Kidney epithelial cell (primary cell): ENCODE measurements at regions not wholly inside any gene's neighbourhood (a gene's known extent, or its start where the extent isn't known, plus 50 kb on each side); places are given as distances from the start of the nearest gene placed in this dataset.

ENCODE experiments used
- DNase-seq: peaks from one replicate; pipeline ENCODE4 v3.0.0-alpha.2; 2010; ENCODE audit warnings: low read depth
- H3K27me3 ChIP-seq: 2 replicates; pipeline ENCODE4 v1.6.0; 2011; ENCODE audit warnings: low read length; ENCODE audit not compliant: control insufficient read depth, insufficient read depth
- H3K36me3 ChIP-seq: 2 replicates; pipeline ENCODE4 v1.5.1; 2011; ENCODE audit warnings: low read length; ENCODE audit not compliant: control insufficient read depth, insufficient read depth
- H3K4me3 ChIP-seq: 2 replicates; pipeline ENCODE4 v1.5.1; 2011; ENCODE audit warnings: low read depth, mild to moderate bottlenecking, control low read depth, low read length
- TF ChIP-seq, protein P1 (sequence below): IDR thresholded peaks from 2 replicates; pipeline ENCODE4 v1.5.1; 2011; ENCODE audit warnings: mild to moderate bottlenecking, moderate library complexity, low read length, control low read depth, inconsistent platforms; ENCODE audit not compliant: insufficient read depth, poor library complexity, severe bottlenecking

GRCh38 chr7:46707973-46708372 lies 786.9 kb upstream of the IGFBP3 start:
- Histone ChIP-seq H3K36me3 (no peaks in the 10 kb centered on the region), H3K4me3 (no peak overlapping the region), H3K27me3 (no peaks in the 10 kb centered on the region)
- DNase-seq = no peak
- TF ChIP-seq, protein P1, sequence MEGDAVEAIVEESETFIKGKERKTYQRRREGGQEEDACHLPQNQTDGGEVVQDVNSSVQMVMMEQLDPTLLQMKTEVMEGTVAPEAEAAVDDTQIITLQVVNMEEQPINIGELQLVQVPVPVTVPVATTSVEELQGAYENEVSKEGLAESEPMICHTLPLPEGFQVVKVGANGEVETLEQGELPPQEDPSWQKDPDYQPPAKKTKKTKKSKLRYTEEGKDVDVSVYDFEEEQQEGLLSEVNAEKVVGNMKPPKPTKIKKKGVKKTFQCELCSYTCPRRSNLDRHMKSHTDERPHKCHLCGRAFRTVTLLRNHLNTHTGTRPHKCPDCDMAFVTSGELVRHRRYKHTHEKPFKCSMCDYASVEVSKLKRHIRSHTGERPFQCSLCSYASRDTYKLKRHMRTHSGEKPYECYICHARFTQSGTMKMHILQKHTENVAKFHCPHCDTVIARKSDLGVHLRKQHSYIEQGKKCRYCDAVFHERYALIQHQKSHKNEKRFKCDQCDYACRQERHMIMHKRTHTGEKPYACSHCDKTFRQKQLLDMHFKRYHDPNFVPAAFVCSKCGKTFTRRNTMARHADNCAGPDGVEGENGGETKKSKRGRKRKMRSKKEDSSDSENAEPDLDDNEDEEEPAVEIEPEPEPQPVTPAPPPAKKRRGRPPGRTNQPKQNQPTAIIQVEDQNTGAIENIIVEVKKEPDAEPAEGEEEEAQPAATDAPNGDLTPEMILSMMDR = no peak

DNA sequence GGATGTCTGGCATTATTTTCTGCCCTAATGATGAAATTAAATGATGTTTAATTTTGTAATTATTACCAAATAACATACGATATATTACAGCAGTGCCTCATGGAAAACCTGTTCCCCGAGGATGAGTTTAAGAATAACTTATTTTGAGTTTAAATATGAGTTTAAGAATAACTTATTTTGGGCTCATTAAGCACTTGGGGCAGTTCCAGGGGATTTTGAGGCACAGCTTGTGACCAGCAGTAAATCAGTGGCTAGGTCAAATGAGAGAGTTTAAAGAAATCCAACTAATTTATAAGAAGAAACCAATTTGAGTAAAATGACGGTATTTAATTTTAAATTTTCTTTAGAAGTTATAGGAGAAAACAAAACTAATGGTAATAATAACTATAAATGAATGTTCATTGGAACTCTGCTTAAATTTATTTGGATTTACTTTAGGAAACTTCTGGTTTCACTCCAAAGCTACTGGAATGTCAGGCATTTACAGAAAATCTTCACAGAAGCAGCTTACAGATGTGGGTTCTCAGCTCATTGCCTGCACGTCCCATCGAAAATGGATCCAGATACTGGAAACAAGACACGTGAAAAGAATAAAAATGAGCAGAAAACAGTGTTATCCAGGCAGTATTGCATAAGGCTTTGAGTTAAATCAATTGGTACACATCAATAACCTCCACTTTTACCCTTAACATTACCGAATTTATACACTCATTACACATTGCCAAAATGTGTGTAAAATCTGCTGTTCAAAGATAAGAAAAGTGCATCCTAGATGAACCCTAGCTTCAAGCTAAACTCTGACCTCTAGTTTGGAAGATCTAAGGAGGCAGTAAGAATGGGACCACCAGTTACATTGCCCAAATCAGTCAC lies 784.5 kb upstream of the IGFBP3 start:
- TF ChIP-seq, protein P1 = no peak
- no peak for DNase-seq
- Histone ChIP-seq H3K4me3 (no peak overlapping the region), H3K36me3 (no peaks in the 10 kb centered on the region), H3K27me3 (no peaks in the 10 kb centered on the region)

DNA sequence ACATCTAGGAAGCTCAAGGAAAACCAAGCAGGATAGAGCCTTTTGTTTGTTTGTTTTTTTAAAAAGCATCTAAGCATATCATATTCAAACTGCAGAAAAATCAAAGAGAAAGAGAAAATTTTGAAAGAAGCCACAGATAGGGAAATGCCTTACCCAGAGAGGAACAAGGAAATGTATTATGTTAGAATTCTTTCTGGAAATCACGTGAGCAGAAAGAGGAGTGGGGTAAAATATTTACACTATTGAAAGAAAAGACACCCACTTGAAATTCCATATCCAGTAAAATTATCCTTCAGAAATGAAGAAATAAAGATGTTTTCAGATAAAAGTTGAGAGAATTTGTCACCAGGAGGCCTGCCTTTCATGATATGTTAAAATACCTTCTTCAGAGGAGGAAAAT lies 775.7 kb upstream of the IGFBP3 start:
- Histone ChIP-seq H3K27me3 (no peaks in the 10 kb centered on the region), H3K4me3 (no peak overlapping the region), H3K36me3 (no peaks in the 10 kb centered on the region)
- DNase-seq = no peak
- TF ChIP-seq, protein P1 = no peak

DNA sequence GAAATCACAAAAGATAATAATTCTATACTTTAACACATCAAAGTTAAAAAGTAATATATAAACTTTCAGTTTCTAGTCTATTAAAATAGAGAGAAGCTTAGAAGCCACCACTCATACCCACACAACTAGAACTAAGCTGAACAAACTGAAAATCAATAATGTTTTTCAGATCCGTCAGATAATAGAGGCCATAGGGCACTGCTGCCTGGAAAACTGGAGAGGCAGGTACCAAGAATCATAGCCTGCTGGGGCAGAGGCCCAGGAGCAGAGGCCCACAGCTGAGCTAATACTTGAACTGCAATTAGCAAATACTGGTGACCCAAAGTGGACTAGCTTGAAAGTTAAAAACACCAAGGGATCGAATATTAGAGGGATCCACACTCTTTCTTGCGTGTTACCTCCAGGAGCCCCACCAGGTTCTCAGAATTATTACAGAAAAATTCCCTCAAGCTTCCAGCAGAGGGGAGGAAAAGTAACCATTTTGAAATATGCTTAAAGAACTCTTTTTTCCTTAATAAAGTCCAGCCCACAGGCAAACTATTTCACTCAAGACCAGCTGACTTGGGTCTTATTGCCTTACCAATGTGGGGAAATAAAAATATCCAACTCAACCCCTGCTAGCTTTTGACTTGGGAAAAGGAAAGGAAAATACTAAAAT lies 774.1 kb upstream of the IGFBP3 start:
- no peak overlapping the region for H3K4me3 ChIP-seq
- no peak for DNase-seq
- TF ChIP-seq, protein P1 = peak; percentile 12
- no peaks in the 10 kb centered on the region for H3K36me3 ChIP-seq
- no peaks in the 10 kb centered on the region for H3K27me3 ChIP-seq

DNA sequence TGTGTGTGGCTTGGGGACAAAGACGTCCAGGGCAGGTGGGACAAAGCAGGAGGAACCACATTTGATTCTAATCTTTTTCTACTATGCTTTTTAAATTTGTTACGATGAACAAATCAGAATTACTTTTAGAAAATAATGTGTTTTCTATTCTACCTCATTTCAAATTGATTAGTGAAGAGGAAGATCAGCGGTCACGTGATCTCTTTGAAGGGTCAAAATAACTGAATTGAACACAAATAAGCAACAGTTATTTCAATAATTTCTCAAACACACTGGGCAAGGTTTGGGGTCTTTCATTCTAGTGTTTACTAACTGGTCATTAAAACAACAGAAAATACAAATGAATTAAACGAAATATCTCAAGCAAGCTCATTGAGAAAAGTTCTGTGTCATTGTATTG lies 773.0 kb upstream of the IGFBP3 start:
- Histone ChIP-seq H3K36me3 (no peaks in the 10 kb centered on the region), H3K27me3 (no peaks in the 10 kb centered on the region), H3K4me3 (no peak overlapping the region)
- no peak for DNase-seq
- TF ChIP-seq, protein P1 = no peak

DNA sequence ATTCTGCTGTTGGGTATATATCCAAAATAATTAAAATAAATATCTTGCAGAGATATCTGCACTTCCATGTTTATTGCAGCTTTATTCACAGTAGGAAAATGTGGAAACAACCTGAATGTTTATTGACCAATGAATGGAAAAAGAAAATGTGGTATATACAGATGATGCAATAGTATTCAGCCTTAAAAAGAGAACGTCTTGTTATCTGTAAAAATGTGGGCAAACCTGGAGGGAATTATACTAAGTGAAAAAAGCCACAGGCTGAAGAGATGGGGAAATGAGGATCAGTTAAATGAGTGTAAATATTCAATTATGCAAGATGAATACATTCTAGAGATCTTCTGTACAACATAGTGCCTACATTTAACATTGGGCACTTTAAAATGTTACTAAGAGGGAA lies 766.1 kb upstream of the IGFBP3 start:
- no peak for DNase-seq
- Histone ChIP-seq H3K4me3 (no peak overlapping the region), H3K27me3 (no peaks in the 10 kb centered on the region), H3K36me3 (no peaks in the 10 kb centered on the region)
- TF ChIP-seq, protein P1 = no peak
